ENCODE measurements at regions not wholly inside any gene's neighbourhood (a gene's known extent, or its start where the extent isn't known, plus 50 kb on each side); places are given as distances from the start of the nearest gene placed in this dataset.

GRCh38 chr4:164615964-164616363 lies 138.0 kb upstream of the SMIM31 start:
- no peak for TF ChIP-seq CTCF (IDR thresholded peaks at IDR 0.05)
- TF ChIP-seq POLR2A (IDR thresholded peaks at IDR 0.05): no peak
